Esophagus squamous epithelium (tissue), 4 donors: ENCODE measurements at regions not wholly inside any gene's neighbourhood (a gene's known extent, or its start where the extent isn't known, plus 50 kb on each side); places are given as distances from the start of the nearest gene placed in this dataset.

Source experiments
- POLR2A ChIP-seq, 4 donors: fragments of 450-650 bp; IDR thresholded peaks; one replicate each; pipeline ENCODE4 v1.6.1; 2017; ENCODE audit warnings: antibody characterized with exemption in 4 of 4, mild to moderate bottlenecking in 4 of 4, moderate library complexity in 3 of 4
- TF ChIP-seq, protein P1 (sequence below), 6 experiments: fragments of 450-650 bp in 4 of 6; fragments of 200-600 bp in 2 of 6; sonication (generic) in 2 of 6; IDR thresholded peaks; one replicate each; pipeline ENCODE4 v1.5.1; 2016 to 2019; ENCODE audit warnings: antibody characterized with exemption in 6 of 6, mild to moderate bottlenecking in 4 of 6, moderate library complexity in 4 of 6

DNA sequence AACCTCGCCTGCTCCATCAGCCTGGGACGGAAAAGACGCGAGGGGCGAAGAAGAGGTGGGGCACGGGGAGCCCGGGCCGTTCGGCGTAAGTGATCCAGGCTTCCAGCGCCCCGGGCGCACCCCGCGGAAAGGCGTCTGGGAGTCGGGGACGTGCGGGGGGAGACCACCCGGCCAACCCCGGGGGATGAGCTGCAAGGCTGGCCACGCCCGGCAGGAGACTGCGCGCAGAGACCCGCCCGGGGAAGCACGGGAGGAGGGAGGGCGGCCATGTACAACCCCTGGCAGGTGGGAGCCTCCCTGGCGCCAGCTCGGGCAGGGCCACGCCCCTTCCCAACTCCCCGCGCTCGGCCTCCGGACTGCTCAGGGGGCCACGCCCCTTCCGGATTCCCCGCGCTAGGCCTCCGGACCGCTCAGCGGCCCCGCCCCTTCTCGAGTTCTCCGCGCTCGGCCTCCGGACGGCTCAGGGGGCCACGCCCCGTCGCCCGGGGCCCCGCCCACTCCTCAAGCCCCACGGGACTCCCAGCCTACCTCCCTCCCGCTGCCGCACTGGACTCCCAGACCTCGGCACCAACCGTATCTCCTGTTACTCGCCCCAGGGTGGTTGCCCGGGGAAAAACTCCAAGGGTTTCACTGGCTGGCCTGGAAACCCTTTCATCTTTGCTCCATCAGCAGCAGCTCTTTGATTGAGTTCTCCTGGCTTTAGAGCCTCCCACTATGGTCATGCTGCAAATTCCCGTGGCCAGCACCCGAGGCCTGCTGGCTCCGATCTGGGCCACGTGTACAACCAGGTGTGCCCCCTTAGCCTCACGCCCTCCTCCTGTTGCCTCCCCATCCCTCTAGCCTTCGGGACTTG, 284.4 kb downstream of the ZEB1 start:
- TF ChIP-seq, protein P1, sequence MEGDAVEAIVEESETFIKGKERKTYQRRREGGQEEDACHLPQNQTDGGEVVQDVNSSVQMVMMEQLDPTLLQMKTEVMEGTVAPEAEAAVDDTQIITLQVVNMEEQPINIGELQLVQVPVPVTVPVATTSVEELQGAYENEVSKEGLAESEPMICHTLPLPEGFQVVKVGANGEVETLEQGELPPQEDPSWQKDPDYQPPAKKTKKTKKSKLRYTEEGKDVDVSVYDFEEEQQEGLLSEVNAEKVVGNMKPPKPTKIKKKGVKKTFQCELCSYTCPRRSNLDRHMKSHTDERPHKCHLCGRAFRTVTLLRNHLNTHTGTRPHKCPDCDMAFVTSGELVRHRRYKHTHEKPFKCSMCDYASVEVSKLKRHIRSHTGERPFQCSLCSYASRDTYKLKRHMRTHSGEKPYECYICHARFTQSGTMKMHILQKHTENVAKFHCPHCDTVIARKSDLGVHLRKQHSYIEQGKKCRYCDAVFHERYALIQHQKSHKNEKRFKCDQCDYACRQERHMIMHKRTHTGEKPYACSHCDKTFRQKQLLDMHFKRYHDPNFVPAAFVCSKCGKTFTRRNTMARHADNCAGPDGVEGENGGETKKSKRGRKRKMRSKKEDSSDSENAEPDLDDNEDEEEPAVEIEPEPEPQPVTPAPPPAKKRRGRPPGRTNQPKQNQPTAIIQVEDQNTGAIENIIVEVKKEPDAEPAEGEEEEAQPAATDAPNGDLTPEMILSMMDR (IDR thresholded peaks at IDR 0.05): peak in 1 of 6 experiments; percentile 11
- peak in 2 of 4 donors; percentile 65 to 71 for TF ChIP-seq POLR2A (IDR thresholded peaks at IDR 0.05)
